Muscle of back (tissue), 3 donors: ENCODE measurements at regions not wholly inside any gene's neighbourhood (a gene's known extent, or its start where the extent isn't known, plus 50 kb on each side); places are given as distances from the start of the nearest gene placed in this dataset.
A peak's percentile ranks its signal among the peaks of the same experiment; 100 is the strongest.
"Not testable (repeated sequence)": the region's sequence is repeated elsewhere in the genome, so short reads cannot be mapped to it uniquely, and the experiment has no call there.

Source experiments
- DNase-seq, 3 donors: peaks; one replicate each; pipeline versions ENCODE4 v3.0.0 to v3.0.0-alpha.2; 2013

DNA sequence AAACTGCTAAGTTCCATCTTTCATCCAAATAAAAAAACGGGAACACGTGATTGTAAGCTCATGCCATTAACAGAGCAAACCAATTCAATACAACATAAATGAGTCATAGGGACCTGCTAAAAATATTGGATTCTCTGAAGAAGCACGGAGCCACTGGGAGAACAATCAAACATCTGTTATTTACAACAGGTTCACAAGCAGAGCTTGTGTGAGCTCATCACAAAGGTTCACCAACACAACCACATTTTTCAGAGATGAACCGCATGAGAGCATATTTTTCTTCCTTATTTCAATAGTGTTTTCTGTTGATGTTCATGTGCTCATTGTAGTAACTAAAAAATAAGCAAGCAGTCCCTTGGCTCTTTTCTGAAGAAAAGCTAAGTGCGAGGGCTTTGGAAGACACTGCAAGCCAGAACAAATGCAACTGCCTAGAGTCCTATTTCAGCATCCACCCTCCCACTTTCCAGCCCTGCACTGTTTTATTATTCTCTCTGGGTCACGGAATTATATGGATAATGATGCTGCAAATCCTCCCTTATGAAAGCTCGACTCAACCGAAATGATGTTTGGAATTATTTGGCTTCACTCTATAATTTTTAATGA, 545.8 kb downstream of the LIG4 start:
- DNase-seq = peak in 2 of 3 donors; percentile 14 to 38

DNA sequence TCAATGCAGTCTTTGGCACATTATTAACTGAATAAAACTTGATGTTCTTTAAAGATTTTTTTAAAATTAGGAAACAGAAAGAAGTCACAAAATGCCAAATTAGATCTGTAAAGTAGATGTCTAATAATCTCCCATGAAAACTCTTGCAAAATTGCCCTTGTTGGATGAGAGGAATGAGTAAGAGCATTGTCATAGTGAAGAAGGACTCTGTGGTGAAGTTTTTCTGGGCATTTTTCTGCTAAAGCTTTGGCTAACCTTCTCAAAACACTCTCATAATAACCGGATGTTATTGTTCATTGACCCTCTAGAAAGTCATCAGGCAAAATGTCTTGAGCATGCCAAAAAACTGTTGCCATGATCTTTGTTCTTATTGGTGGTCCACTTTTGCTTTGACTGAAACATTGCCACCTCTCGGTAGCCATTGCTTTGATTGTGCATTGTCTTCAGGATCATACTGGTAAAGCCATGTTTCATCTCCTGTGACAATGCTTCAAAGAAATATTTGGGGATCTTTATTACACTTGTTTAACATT, 549.3 kb downstream of the LIG4 start:
- DNase-seq = no peak

DNA sequence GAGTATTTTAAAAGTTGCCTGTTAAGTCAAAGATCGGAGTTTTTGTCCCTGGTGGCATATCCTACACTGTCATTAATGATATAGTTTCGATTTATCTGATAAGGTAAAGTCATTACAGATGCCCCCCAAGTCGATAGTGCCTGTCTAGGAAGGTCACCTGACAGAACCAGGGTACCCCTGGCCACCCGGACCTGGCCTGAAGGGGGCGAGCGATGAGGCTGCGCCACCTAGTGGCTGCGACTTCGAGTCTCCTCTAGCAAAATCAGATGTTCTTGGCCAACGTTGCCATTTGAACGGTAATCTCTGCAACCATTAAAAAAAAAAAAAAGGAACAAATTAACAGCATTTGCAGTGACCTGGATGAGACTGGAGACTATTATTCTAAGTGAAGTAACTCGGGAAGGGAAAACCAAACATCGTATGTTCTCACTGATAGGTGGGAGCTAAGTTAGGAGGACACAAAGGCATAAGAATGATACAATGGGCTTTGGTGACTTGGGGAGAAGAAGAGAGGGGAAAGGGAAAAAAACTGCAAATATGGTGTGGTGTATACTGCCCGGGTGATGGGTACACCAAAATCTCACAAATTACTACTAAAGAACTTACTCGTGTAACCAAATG, 565.1 kb downstream of the LIG4 start:
- DNase-seq = peak; percentile 11 to 53 (median 52)

DNA sequence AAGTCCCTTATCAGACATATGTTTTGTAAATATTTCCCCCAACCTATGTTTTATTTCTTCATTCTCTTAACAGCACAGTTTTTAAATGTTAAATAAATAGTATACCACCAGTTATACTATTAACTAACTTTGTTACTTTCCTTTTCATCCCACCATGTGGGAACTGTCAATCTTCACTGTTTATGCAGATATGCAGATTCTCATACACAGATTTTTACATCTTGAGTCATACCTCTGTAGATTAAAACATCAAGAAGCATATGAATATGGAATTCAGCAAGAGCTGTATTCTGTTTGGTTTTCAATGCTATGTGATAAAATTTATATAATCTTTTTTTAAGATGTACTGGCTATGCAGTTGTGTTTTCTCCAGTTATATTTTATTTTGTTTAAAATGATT, 566.3 kb downstream of the LIG4 start:
- no peak for DNase-seq

DNA sequence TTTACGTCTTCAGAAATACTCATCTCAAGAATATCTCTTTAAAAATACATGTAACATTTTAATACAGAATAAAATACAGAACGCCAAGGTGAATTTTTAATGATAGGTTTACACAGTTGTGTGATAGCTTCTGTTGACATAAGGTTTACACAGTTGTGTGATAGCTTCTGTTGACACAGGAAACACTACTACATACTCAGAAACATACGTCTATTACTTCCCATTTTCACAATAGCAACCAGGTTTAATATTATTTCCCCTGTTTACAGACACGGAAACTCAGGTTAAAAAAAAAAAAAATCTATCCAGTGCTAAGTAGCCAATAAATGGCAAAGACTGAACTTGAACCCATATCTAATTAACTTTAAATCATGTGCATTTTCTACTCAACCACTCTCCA, 571.2 kb downstream of the LIG4 start:
- no peak for DNase-seq

DNA sequence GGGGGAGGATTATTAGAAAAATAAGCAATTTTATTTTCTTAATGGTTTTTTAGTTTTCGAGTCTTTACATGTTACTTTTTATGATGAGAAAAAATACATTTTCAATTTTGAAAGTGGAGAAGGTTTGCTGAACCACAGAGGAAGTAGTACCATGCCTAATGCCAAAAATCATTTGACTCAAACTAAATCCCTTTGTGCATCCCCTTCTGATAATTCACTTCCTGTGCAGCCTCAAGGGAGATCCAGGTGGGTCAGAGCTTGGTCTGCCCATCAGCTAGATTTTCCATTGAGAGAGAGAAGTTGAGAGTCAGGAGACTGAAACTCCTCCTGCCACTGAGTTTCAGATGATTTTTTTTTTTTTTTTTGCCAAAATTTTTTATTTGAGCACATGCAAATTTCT, 571.7 kb downstream of the LIG4 start:
- DNase-seq = no peak

DNA sequence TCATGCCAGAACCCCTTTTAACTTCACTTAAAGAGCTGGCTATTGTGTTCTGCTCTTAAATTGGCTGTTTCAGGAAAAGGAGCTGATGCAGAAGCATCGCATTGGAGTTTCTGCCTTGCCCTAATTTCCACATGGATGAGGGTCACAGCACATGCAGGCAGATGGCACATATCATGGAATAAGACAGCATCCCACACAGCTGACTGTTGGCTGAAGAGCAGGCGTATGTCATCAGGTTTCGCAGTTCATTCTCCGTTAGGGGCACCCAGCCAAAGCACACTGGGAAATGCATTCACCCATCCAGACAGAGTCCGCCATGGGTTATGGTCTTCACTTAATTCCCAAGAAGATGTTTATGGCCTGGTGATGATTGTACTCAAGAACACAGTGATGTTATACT, 572.5 kb downstream of the LIG4 start:
- no peak for DNase-seq

DNA sequence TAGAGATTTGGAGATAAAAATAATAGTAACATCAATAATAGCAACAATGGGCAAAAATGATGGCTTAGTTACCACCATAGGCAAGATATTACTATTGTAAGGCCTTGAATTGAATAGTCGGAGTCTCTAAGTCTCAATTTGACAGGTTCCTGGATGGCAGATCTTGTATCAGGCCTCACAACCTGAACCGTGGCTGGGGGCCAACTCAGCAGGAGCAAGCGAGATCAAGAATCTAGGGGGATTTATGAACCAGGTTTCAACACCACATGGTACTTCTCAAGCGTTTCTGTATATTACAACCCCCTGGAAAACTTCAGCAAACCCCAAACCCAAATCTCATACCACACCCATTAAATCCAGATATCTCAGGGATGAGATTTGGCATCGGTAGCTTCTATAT, 573.8 kb downstream of the LIG4 start:
- DNase-seq = no peak

DNA sequence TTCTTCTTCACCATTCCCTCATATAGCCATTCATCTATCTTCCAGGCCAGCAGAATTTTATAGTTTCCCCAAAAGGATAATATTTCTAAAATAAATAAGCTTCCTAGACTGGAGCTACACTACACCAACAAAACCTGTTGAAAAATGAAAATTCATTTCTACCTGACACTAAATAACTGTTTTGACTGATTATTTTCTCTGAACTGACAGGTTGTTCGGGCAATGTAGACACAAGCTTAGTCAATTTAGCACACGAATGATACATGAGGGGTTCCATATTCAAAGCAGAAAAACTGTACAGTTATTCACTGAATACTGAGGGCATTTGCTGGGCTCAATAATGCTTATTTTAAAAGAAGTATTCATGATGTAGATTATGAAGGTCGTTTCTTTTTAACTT, 589.7 kb downstream of the LIG4 start:
- no peak for DNase-seq

DNA sequence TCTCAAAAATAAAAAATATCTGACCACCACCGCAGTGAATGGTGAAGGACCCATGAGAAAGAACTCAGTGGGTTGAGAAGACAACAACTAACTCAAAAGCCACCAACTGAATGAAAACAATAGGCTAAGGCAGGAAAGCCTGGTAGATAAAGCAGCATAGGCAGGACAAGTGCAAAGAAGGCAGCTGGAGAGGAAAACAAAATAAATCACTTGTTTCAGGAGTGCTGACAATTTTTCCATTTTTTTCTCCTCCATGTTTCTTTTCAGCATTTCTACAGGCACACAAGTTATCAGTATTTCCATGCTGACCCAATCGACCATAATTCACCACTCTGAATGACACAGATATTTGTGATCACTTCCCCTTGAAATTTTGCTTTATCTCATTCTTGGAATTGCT, 597.8 kb downstream of the LIG4 start:
- no peak for DNase-seq

DNA sequence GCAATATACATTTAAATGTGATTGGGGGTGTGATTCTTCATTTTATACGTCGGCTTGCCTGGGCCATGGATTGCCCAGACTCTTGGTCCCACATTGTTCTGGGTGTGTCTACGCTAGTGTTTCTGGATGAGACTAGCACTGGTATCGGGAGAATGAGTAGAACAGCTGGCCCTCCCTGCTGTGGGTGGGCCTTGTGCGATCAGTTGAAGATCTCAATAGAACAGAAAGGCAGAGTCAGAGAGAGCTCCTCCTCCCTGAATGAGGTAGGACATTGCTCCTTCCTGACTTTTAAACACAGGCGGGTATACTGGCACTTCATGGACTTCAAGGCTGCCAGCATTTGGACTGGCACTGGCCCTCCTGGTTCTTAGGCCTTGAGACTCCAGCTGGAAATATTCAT, 603.0 kb downstream of the LIG4 start:
- no peak for DNase-seq

DNA sequence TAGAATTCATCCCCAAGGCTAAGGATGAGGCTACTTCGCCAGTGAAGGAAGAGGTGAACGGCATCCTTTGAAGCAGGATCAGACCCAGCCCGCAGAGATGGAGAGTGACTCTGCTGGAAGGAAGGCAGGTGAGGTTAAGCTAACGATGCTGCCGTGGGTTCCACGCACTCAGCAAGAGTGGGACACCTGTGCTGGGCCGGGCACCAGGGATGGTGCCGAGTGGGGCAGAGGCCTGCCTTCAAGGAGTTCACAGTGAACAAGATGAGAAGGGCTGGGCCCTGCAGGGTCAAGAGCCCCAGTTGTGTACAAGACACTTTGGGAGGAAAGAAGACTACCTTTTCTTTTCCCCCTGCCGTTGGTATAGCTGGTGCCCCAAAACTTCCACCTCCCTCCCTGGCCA, 606.6 kb downstream of the LIG4 start:
- no peak for DNase-seq

DNA sequence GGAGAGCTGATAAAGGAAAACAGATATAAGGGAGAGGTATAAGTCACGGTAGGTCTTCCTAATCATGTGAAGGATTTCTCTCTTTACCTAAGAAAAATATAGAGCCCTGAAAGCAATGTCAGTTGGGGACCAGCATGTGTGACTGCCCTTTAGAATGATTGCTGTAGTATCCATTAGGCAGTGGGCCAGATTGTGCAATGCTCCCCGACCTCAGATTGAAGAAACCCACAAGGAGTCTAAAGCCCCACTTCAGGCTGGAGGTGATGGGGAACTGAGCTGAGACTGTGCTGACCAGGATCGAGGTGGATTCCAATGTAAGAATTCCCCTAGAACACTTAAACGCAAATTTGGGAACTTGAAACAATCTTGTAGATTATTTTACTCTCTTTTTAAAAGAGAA, 614.4 kb downstream of the LIG4 start:
- no peak for DNase-seq

DNA sequence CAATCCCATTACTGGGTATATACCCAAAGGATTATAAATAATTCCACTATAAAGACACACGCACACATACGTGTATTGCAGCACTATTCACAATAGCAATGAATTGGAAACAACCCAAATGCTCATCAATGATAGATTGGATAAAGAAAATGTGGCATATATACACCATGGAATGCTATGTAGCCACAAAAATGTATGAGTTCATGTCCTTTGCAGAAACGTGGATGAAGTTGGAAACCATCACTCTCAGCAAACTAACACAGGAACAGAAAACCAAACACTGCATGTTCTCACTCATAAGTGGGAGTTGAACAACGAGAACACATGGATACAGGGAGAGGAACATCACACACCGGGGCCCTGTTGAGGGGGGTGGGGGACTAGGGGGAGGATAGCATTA, 619.0 kb downstream of the LIG4 start:
- DNase-seq = not testable (repeated sequence)

DNA sequence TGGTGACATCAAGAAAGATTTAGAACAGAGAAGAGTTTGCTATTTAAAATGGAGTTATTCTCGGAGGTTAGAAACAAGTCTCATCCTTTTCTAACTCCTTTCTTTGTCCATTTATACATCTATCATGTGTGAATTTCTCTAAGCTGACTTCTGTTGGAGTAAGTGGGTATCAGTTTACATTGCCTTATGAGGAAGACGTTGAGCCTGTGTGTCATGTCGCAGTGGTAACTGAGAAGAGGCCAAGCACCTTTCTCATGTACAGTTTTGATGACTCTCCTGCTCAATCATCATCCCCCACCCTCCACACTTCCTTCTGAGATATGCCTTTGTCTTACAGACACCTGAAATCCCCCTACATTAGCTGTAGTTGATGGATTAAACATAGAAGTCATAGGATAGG, 624.8 kb downstream of the LIG4 start:
- DNase-seq = no peak

DNA sequence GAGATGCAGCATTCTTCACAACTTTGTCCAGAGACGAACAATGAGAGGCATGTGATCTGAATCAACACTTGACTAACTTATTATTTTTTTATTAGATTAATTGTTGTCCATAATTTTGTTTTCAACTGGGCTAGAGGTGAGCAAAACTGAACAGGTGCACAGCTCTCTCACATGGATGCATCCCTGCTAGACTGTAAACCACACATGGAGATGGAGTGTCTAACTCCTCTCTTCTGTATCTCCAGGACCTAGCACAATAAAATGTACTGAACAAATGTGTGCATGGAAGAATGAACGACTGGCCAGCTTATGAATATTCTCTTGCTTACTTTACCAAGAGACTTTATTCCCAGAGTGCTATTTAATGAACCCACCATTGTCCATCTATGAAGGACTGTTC, 627.7 kb downstream of the LIG4 start:
- DNase-seq = no peak

DNA sequence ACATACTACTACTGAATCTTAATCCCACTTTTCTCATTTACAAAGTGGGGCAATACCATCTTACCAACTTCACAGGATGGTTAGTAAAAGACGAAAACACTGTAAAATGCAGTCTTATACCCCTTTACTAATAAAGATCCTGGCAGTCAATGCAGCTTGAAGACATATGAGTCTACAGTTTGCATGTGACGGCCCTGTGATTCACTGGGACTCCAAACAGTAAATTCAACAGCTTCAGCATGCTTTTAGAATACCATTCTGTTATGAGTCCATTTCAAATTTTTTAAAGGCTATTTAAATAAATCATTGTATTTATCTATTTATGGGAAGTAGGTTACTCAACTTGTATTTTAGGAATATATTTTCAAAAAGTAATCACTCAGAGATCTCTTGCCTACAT, 629.1 kb downstream of the LIG4 start:
- no peak for DNase-seq

DNA sequence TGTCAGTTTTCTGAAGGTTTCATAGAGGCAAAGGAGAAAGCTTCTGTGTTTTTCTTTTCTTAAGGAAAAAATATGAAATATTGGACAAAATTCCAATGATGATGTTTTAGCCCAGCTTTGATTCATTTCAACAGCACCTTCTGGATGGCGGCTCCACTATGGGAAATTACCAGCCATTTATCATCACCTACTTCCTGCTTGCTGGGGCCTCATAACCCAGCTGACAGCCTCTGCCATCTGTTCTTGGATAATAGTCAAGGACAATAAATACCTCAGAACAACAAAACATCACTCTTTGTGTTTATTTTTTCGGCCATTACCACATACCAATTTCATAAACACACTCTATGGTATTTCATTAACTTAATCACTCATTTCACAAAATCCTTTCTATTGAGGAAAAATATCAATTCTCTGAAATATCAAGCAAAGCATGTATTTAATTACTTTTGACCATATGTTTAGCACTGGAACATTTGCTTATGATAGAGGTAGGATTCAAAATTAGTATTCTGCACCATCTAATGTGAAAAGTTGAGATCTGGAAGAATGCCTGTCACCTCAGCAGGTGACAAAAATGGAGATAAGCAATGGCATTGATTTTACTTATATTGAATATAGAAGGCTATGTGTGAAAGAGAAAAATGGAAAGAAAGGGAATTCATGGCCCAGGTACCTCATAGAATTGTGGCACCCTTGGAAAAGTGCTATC, 629.7 kb downstream of the LIG4 start:
- DNase-seq = no peak

DNA sequence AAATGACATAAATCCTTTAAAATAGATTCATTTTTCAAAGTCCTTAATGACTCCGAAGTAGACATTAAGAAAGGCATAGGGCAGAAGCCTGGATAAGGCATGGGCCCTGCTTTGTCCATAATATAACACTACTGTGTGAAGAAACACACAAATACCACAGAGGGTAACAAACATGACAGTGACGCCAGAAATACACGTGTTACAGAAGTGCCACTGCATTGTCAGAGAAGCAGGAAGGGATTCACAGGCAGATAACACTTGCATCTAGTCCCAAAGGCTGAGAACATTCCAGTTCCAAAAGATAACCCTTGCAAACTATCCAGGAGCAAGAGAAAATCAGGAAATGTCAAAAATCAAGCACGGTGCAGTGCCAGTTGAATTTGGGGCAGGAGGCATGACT, 633.2 kb downstream of the LIG4 start:
- DNase-seq = no peak

DNA sequence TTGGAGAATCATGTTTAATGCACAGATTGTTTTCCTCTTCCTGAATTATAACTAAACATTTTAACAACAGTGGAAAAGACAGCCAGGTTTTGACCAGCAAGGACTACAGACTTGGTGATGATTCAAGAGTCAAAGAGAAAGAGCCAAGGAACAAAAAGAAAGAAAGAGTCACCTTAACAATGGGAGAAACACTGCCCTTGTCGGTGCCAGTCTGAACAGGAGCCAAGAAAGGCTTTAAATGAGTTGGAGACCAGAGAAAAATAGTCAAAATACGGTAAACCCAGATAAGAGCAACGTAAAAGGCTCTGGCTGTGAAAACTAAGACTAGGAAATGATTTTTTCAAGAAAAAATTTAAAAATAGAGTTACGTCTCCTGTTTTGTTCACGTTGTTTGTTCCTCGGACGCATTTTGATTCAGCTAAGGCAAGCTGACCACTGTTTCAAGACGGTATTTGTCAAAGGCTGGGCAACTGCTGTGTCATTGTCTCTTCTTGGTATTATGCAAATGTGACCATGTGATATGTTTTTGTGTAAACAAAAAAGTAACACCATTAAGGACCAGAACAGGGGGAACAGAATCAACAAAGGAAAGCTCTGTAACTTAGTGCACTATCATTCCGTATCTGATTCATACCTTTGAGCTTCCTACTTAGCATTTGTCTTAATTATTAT, 634.5 kb downstream of the LIG4 start:
- DNase-seq = no peak

DNA sequence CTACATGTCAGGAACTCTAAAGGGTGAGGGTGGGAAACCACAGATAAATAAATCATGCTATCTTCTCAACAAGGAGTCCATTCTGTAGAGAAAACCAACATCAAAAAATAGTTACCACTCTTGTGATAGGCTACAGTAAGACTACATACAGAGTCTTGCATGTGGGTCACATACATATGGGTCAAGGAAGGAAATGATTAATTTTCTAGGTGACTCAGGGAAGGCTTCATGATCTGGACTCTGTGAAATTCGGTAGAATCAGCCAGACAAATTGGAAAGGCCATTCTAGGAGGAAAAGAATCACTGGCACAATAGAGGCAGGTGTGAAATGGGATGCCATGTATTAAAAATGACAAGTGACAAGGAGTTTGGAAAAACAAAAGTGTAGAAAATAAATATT, 638.9 kb downstream of the LIG4 start:
- DNase-seq = no peak

DNA sequence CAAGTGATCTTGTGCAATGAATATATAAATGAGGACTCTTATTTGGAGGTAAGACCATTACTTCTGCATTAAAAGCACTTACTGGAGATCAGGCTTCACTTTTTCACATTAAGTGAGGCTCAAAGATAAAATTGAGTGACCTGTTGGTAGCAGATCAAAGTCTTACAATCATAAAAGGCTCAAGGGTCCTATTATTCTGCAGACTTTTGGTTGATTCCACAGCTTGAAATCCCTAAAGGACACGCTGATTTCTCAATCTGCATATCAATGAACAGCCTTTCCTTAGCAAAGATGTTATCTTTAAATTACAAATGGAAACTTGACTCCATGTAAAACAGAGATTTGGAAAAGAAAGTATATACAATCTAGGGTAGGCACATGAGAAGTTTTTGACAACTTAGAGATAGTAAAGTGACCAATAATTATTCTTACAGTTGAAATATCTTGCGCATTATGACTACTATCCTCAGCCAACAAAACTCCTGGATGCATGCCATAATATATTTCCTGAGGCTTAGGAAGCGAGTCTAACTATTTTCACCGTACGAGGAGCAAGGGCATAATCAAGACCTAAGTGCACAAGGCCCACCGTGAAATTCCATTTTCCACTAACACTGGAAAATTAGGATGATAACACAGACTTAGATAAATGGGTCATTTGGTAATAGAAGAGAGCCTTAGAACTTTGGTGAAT, 640.7 kb downstream of the LIG4 start:
- DNase-seq = no peak
